ENCODE measurements at regions not wholly inside any gene's neighbourhood (a gene's known extent, or its start where the extent isn't known, plus 50 kb on each side); places are given as distances from the start of the nearest gene placed in this dataset.

GRCh38 chr6:81643156-81643555 lies 109.3 kb downstream of the TENT5A start:
- DNase-seq (ENCODE audit: low read depth) = no peak
- TF ChIP-seq CTCF (IDR thresholded peaks at IDR 0.05; ENCODE audit: low read depth, low read length, missing control alignments) = no peak
- no peak overlapping the region for H3K4me3 ChIP-seq (ENCODE audit: low read depth, low read length)

- no peak overlapping the region for H3K4me3 ChIP-seq (ENCODE audit: low read depth, low read length)
- no peak for DNase-seq (ENCODE audit: low read depth)
- no peak for TF ChIP-seq CTCF (IDR thresholded peaks at IDR 0.05; ENCODE audit: low read depth, low read length, missing control alignments)
These were observed 111.6 kb downstream of the TENT5A start for GRCh38 chr6:81640891-81641290.

- no peak for TF ChIP-seq CTCF (IDR thresholded peaks at IDR 0.05; ENCODE audit: low read depth, low read length, missing control alignments)
- H3K4me3 ChIP-seq (ENCODE audit: low read depth, low read length) = no peak overlapping the region
- no peak for DNase-seq (ENCODE audit: low read depth)
These were observed 112.4 kb downstream of the TENT5A start for GRCh38 chr6:81640126-81640525.

GRCh38 chr6:81638366-81638765 lies 114.1 kb downstream of the TENT5A start:
- no peak overlapping the region for H3K4me3 ChIP-seq (ENCODE audit: low read depth, low read length)
- TF ChIP-seq CTCF (IDR thresholded peaks at IDR 0.05; ENCODE audit: low read depth, low read length, missing control alignments) = no peak
- no peak for DNase-seq (ENCODE audit: low read depth)

GRCh38 chr6:81636930-81637568 lies 115.4 kb downstream of the TENT5A start:
- no peak for TF ChIP-seq CTCF (IDR thresholded peaks at IDR 0.05; ENCODE audit: low read depth, low read length, missing control alignments)
- H3K4me3 ChIP-seq (ENCODE audit: low read depth, low read length) = no peak overlapping the region
- DNase-seq (ENCODE audit: low read depth) = no peak

GRCh38 chr6:81634155-81634880 lies 118.2 kb downstream of the TENT5A start:
- no peak for DNase-seq (ENCODE audit: low read depth)
- no peak for TF ChIP-seq CTCF (IDR thresholded peaks at IDR 0.05; ENCODE audit: low read depth, low read length, missing control alignments)
- no peak overlapping the region for H3K4me3 ChIP-seq (ENCODE audit: low read depth, low read length)

GRCh38 chr6:81633391-81633790 lies 119.1 kb downstream of the TENT5A start:
- DNase-seq (ENCODE audit: low read depth) = no peak
- H3K4me3 ChIP-seq (ENCODE audit: low read depth, low read length) = no peak overlapping the region
- no peak for TF ChIP-seq CTCF (IDR thresholded peaks at IDR 0.05; ENCODE audit: low read depth, low read length, missing control alignments)

All from GM12864 (cell line).